HepG2 (cell line): ENCODE measurements at regions not wholly inside any gene's neighbourhood (a gene's known extent, or its start where the extent isn't known, plus 50 kb on each side); places are given as distances from the start of the nearest gene placed in this dataset.

ENCODE experiments used
- ATAC-seq: fragments of 200-7000 bp; cut with Tn5 transposase; 3 replicates; pipeline ENCODE4 v1.9.1; 2020; ENCODE audit warnings: mild to moderate bottlenecking, moderate library complexity
- BruUV-seq: library from RNA; stranded (reverse); fragments of 400-500 nt; replicated peaks from 2 replicates; lab custom pipeline; 2021; lab: Mats Ljungman, UMichigan
- CTCF ChIA-PET: fragments of 300-600 bp; formaldehyde crosslinking; extraction: SDS; loops from one replicate; lab custom pipeline; 2021; ENCODE audit warnings: low total read pairs, inconsistent platforms, low intra/inter-chr PET ratio; lab: Yijun Ruan, JAX
- POLR2A ChIA-PET: fragments of 350-600 bp; sonication (Branson Sonifier 250); formaldehyde crosslinking; loops from one replicate; lab custom pipeline; 2020; ENCODE audit warnings: antibody characterized with exemption, inconsistent platforms; lab: Yijun Ruan, JAX
- DNase-seq: peaks from one replicate; pipeline ENCODE4 v3.0.0-alpha.2; 2015; ENCODE audit warnings: low spot score
- FAIRE-seq: peaks from 3 replicates; lab custom pipeline; 2011; peaks lifted over from hg19 to GRCh38; lab: Jason Lieb, UNC
- H2AFZ ChIP-seq: one replicate; pipeline ENCODE4 v1.6.1; 2011; ENCODE audit warnings: low read length, inconsistent platforms
- H3K27ac ChIP-seq: fragments of 300-600 bp; 3 replicates; pipeline ENCODE4 v1.8.0; 2011; ENCODE audit warnings: mixed run types, mild to moderate bottlenecking, mixed read lengths, low read length, inconsistent platforms; ENCODE audit not compliant: insufficient read depth; ENCODE audit errors: extremely low read length
- H3K27me3 ChIP-seq, 2 experiments: fragments of 200-600 bp in 1 of 2; 2 replicates in 1 of 2; 3 replicates in 1 of 2; pipeline versions ENCODE4 v1.6.0 to v1.8.0; 2011; ENCODE audit warnings: low read length in 2 of 2, mild to moderate bottlenecking in 2 of 2, moderate library complexity in 2 of 2, inconsistent platforms in 1 of 2; ENCODE audit not compliant: insufficient read depth in 2 of 2, control insufficient read depth in 1 of 2
- H3K36me3 ChIP-seq, 2 experiments: fragments of 200-600 bp in 1 of 2; replicated peaks in 1 of 2; 2 replicates in 1 of 2; 3 replicates in 1 of 2; pipeline versions ENCODE4 v1.5.1 to v1.8.0; 2011; ENCODE audit warnings: low read length in 2 of 2, inconsistent platforms in 1 of 2; ENCODE audit not compliant: insufficient read depth in 2 of 2, control insufficient read depth in 1 of 2
- H3K4me1 ChIP-seq: 2 replicates; pipeline ENCODE4 v1.5.1; 2012; ENCODE audit warnings: low read length, inconsistent platforms; ENCODE audit not compliant: insufficient read depth
- H3K4me2 ChIP-seq: 2 replicates; pipeline ENCODE4 v1.6.0; 2011; ENCODE audit warnings: low read depth, low read length, inconsistent platforms
- H3K4me3 ChIP-seq, 3 experiments: fragments of 200-600 bp in 1 of 3; sonication (generic), shearing (Covaris generic) in 1 of 3; replicated peaks in 1 of 3; 2 replicates each; pipeline ENCODE4 v1.5.1; 2011 to 2016; ENCODE audit warnings: low read length in 3 of 3, inconsistent platforms in 2 of 3, low read depth in 2 of 3, mild to moderate bottlenecking in 2 of 3, control low read depth in 1 of 3, mixed read lengths in 1 of 3; ENCODE audit not compliant: insufficient read depth in 1 of 3
- H3K79me2 ChIP-seq: one replicate; pipeline ENCODE4 v1.6.1; 2011; ENCODE audit warnings: low read length, inconsistent platforms; ENCODE audit not compliant: insufficient read depth
- H3K9ac ChIP-seq: 2 replicates; pipeline ENCODE4 v1.6.0; 2011; ENCODE audit warnings: mild to moderate bottlenecking, low read depth, low read length, inconsistent platforms; ENCODE audit not compliant: insufficient read depth
- H3K9me3 ChIP-seq: 2 replicates; pipeline ENCODE4 v1.5.1; 2012; ENCODE audit warnings: mild to moderate bottlenecking, low read length
- H4K20me1 ChIP-seq: 2 replicates; pipeline ENCODE4 v1.6.0; 2011; ENCODE audit warnings: inconsistent platforms, mild to moderate bottlenecking, low read length, moderate library complexity; ENCODE audit not compliant: insufficient read depth
- BHLHE40 ChIP-seq: IDR thresholded peaks from 2 replicates; pipeline ENCODE4 v1.6.1; 2011; ENCODE audit warnings: low read length, improper control_type of control experiment
- GABPA ChIP-seq, 2 experiments: IDR thresholded peaks; 2 replicates each; pipeline ENCODE4 v1.6.1; 2011 to 2016; ENCODE audit warnings: low read depth in 2 of 2, low read length in 1 of 2, missing biosample characterization in 1 of 2, missing genetic modification characterization in 1 of 2
- HHEX ChIP-seq: IDR thresholded peaks from 2 replicates; pipeline ENCODE4 v1.6.1; 2016; ENCODE audit warnings: control low read depth
- KLF9 ChIP-seq: IDR thresholded peaks from 2 replicates; pipeline ENCODE4 v1.6.1; 2016; ENCODE audit warnings: low read depth
- MED8 ChIP-seq: sonication (generic); formaldehyde crosslinking; IDR thresholded peaks from 2 replicates; pipeline ENCODE4 v1.8.1; 2023; ENCODE audit warnings: mild to moderate bottlenecking, missing genetic modification reagents; ENCODE audit not compliant: insufficient replicate concordance
- MIER3 ChIP-seq: IDR thresholded peaks from 2 replicates; pipeline ENCODE4 v1.6.1; 2016; ENCODE audit warnings: missing compliant biosample characterization, borderline replicate concordance
- SYNCRIP ChIP-seq: fragments of 200-400 bp; formaldehyde crosslinking; IDR thresholded peaks from 2 replicates; pipeline ENCODE4 v1.6.1; 2018; ENCODE audit warnings: mild to moderate bottlenecking, low read depth, low read length; ENCODE audit not compliant: insufficient read depth
- TMF1 ChIP-seq: sonication (generic); formaldehyde crosslinking; IDR thresholded peaks from 2 replicates; pipeline ENCODE4 v1.8.1; 2022; ENCODE audit warnings: low read depth, missing genetic modification reagents
- XRCC5 ChIP-seq: fragments of 200-400 bp; formaldehyde crosslinking; optimal IDR thresholded peaks from 2 replicates; pipeline ENCODE3; 2017; ENCODE audit warnings: mild to moderate bottlenecking, low read length
- ZNF136 ChIP-seq: sonication (generic); formaldehyde crosslinking; IDR thresholded peaks from 2 replicates; pipeline ENCODE4 v1.8.1; 2022; ENCODE audit warnings: low read depth, mild to moderate bottlenecking, moderate library complexity, missing genetic modification reagents
- ZNF232 ChIP-seq: sonication (generic); formaldehyde crosslinking; IDR thresholded peaks from 2 replicates; pipeline ENCODE4 v1.4.0; 2020; ENCODE audit warnings: missing genetic modification reagents, borderline replicate concordance
- ZNF432 ChIP-seq: sonication (generic); formaldehyde crosslinking; IDR thresholded peaks from 2 replicates; pipeline ENCODE4 v1.5.0; 2020; ENCODE audit warnings: missing genetic modification reagents, mild to moderate bottlenecking, borderline replicate concordance
- ZNF7 ChIP-seq: IDR thresholded peaks from 2 replicates; pipeline ENCODE4 v1.6.1; 2016; ENCODE audit warnings: missing biosample characterization, missing genetic modification reagents
- ZNF788 ChIP-seq: sonication (generic); formaldehyde crosslinking; IDR thresholded peaks from 2 replicates; pipeline ENCODE4 v1.5.0; 2020; ENCODE audit warnings: mild to moderate bottlenecking, missing genetic modification reagents, borderline replicate concordance
- WGBS: methylation state at CpG from one replicate; pipeline ENCODE4 v1.1.6; 2017; ENCODE audit warnings: low lambda C conversion rate; 5-methylcytosine and 5-hydroxymethylcytosine counted together
- in situ Hi-C: cut with HindIII; loops from 2 replicates; pipeline ENCODE4 v1.10.0; 2017; ENCODE audit warnings: low pct_unique_long_range_greater_than_20kb; ENCODE audit not compliant: extremely low pct_ligation_motif_present
- intact Hi-C: fragments of 100-400 bp; cut with micrococcal nuclease; formaldehyde crosslinking; loops from one replicate; pipeline ENCODE4 v1.10.0; 2022; ENCODE audit not compliant: unreplicated experiment
- TF ChIP-seq, protein P1 (sequence below): IDR thresholded peaks from 2 replicates; pipeline ENCODE4 v1.6.1; 2012; ENCODE audit warnings: low read length, improper control_type of control experiment
- TF ChIP-seq, protein P2 (sequence below): sonication (generic); formaldehyde crosslinking; IDR thresholded peaks from 2 replicates; pipeline ENCODE4 v1.4.0; 2020; ENCODE audit warnings: mild to moderate bottlenecking, missing genetic modification reagents
- TF ChIP-seq, protein P3 (sequence below): IDR thresholded peaks from 2 replicates; pipeline ENCODE4 v1.6.1; 2016; ENCODE audit warnings: missing compliant biosample characterization, missing genetic modification reagents, borderline replicate concordance

DNA sequence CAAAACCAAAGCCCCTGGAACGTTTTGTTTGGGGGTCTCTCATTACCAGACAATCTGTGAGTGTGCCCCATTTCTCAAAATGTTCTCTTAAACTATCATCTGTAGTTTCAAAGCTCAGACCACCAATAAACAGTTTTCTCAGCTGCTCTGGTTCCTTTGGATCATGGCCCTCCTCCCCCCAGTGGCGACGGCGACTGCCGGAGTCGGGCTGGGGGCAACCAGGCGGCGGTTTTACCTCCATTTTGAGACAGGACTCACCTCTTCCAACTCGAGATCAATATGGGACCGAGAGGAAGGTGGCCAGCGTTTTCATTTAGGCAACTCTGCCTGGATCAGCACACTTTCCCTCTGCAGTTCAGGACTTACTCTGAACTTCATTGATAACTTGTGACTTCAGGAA is 141.5 kb upstream of the ZNF32 start:
- Histone ChIP-seq H3K4me2 (no peak overlapping the region), H3K27ac (no peak overlapping the region), H4K20me1 (no peaks in the 10 kb centered on the region), H3K36me3 (no peaks in the 10 kb centered on the region), H3K4me3 (no peak overlapping the region), H3K79me2 (no peaks in the 10 kb centered on the region), H3K4me1 (no peaks in the 10 kb centered on the region), H3K27me3 (peaks cover 0 to 6% of the 10 kb centered on the region in 2 experiments; a peak in 2 of 5 replicates), H3K9me3 (no peaks in the 10 kb centered on the region), H3K9ac (no peak overlapping the region), H2AFZ (no peak overlapping the region)
- intact Hi-C loops = no loop called here
- no peak for FAIRE-seq
- CTCF ChIA-PET = no interaction called here
- POLR2A ChIA-PET = no interaction called here
- in situ Hi-C loops = no loop called here
- no TSS peak for BruUV-seq
- ATAC-seq = no peak
- DNase-seq = no peak
- 28% methylated on average over 11 of the region's 11 CpGs for WGBS
- no peak for TF ChIP-seq KLF9
- no peak for TF ChIP-seq GABPA (IDR thresholded peaks at IDR 0.05; ENCODE audit: low read depth, low read length)
- TF ChIP-seq GABPA (CRISPR knock-in tag; IDR thresholded peaks at IDR 0.05; ENCODE audit: low read depth) = no peak
- TF ChIP-seq, protein P1, sequence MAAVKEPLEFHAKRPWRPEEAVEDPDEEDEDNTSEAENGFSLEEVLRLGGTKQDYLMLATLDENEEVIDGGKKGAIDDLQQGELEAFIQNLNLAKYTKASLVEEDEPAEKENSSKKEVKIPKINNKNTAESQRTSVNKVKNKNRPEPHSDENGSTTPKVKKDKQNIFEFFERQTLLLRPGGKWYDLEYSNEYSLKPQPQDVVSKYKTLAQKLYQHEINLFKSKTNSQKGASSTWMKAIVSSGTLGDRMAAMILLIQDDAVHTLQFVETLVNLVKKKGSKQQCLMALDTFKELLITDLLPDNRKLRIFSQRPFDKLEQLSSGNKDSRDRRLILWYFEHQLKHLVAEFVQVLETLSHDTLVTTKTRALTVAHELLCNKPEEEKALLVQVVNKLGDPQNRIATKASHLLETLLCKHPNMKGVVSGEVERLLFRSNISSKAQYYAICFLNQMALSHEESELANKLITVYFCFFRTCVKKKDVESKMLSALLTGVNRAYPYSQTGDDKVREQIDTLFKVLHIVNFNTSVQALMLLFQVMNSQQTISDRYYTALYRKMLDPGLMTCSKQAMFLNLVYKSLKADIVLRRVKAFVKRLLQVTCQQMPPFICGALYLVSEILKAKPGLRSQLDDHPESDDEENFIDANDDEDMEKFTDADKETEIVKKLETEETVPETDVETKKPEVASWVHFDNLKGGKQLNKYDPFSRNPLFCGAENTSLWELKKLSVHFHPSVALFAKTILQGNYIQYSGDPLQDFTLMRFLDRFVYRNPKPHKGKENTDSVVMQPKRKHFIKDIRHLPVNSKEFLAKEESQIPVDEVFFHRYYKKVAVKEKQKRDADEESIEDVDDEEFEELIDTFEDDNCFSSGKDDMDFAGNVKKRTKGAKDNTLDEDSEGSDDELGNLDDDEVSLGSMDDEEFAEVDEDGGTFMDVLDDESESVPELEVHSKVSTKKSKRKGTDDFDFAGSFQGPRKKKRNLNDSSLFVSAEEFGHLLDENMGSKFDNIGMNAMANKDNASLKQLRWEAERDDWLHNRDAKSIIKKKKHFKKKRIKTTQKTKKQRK = no peak
- no peak for TF ChIP-seq SYNCRIP
- TF ChIP-seq MED8 (CRISPR knock-in tag) = no peak
- no peak for TF ChIP-seq ZNF432 (CRISPR knock-in tag)
- TF ChIP-seq ZNF7 (CRISPR knock-in tag) = no peak
- no peak for TF ChIP-seq ZNF232
- TF ChIP-seq HHEX (CRISPR knock-in tag) = no peak
- TF ChIP-seq XRCC5 = no peak
- TF ChIP-seq, protein P2, sequence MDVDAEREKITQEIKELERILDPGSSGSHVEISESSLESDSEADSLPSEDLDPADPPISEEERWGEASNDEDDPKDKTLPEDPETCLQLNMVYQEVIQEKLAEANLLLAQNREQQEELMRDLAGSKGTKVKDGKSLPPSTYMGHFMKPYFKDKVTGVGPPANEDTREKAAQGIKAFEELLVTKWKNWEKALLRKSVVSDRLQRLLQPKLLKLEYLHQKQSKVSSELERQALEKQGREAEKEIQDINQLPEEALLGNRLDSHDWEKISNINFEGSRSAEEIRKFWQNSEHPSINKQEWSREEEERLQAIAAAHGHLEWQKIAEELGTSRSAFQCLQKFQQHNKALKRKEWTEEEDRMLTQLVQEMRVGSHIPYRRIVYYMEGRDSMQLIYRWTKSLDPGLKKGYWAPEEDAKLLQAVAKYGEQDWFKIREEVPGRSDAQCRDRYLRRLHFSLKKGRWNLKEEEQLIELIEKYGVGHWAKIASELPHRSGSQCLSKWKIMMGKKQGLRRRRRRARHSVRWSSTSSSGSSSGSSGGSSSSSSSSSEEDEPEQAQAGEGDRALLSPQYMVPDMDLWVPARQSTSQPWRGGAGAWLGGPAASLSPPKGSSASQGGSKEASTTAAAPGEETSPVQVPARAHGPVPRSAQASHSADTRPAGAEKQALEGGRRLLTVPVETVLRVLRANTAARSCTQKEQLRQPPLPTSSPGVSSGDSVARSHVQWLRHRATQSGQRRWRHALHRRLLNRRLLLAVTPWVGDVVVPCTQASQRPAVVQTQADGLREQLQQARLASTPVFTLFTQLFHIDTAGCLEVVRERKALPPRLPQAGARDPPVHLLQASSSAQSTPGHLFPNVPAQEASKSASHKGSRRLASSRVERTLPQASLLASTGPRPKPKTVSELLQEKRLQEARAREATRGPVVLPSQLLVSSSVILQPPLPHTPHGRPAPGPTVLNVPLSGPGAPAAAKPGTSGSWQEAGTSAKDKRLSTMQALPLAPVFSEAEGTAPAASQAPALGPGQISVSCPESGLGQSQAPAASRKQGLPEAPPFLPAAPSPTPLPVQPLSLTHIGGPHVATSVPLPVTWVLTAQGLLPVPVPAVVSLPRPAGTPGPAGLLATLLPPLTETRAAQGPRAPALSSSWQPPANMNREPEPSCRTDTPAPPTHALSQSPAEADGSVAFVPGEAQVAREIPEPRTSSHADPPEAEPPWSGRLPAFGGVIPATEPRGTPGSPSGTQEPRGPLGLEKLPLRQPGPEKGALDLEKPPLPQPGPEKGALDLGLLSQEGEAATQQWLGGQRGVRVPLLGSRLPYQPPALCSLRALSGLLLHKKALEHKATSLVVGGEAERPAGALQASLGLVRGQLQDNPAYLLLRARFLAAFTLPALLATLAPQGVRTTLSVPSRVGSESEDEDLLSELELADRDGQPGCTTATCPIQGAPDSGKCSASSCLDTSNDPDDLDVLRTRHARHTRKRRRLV = no peak
- TF ChIP-seq BHLHE40 = no peak
- TF ChIP-seq ZNF136 = no peak
- no peak for TF ChIP-seq TMF1 (CRISPR knock-in tag)
- TF ChIP-seq, protein P3, sequence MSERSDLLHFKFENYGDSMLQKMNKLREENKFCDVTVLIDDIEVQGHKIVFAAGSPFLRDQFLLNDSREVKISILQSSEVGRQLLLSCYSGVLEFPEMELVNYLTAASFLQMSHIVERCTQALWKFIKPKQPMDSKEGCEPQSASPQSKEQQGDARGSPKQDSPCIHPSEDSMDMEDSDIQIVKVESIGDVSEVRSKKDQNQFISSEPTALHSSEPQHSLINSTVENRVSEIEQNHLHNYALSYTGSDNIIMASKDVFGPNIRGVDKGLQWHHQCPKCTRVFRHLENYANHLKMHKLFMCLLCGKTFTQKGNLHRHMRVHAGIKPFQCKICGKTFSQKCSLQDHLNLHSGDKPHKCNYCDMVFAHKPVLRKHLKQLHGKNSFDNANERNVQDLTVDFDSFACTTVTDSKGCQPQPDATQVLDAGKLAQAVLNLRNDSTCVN (CRISPR knock-in tag) = no peak
- TF ChIP-seq MIER3 (CRISPR knock-in tag) = no peak
- TF ChIP-seq ZNF788 = no peak
